SK-N-SH (cell line): ENCODE measurements at regions not wholly inside any gene's neighbourhood (a gene's known extent, or its start where the extent isn't known, plus 50 kb on each side); places are given as distances from the start of the nearest gene placed in this dataset.

Experiments
- CTCF ChIA-PET: fragments of 300-600, 350-600 bp; formaldehyde crosslinking; extraction: SDS; loops from one replicate; lab custom pipeline; 2021; lab: Yijun Ruan, JAX
- POLR2A ChIA-PET: fragments of 350-600 bp; sonication (Branson Sonifier 250); formaldehyde crosslinking; extraction: SDS; loops from one replicate; lab custom pipeline; 2020; ENCODE audit warnings: antibody characterized with exemption, inconsistent platforms; lab: Yijun Ruan, JAX
- DNase-seq: peaks from one replicate; pipeline ENCODE4 v3.0.0; 2012
- H2AFZ ChIP-seq: fragments of 200-600 bp; sonication (generic); 2 replicates; pipeline ENCODE4 v1.8.1; 2016; ENCODE audit warnings: antibody characterized with exemption, mild to moderate bottlenecking, low read depth
- H3F3A ChIP-seq: fragments of 200-600 bp; sonication (generic); replicated peaks from 2 replicates; pipeline ENCODE3; 2016; ENCODE audit warnings: antibody characterized with exemption, mild to moderate bottlenecking; ENCODE audit not compliant: insufficient read depth
- H3K27ac ChIP-seq, 2 experiments: fragments of 200-500 bp in 1 of 2; fragments of 200-600 bp in 1 of 2; sonication (Bioruptor generic) in 1 of 2; sonication (generic), shearing (Covaris generic) in 1 of 2; 2 replicates each; pipeline versions ENCODE4 v1.5.1 to v1.6.1; 2014 to 2016; ENCODE audit warnings: low read depth in 2 of 2, inconsistent platforms in 1 of 2, low read length in 1 of 2, mild to moderate bottlenecking in 1 of 2, mixed read lengths in 1 of 2
- H3K27me3 ChIP-seq: fragments of 200-600 bp; sonication (generic), shearing (Covaris generic); 2 replicates; pipeline ENCODE4 v1.6.1; 2016; ENCODE audit warnings: mixed run types; ENCODE audit not compliant: insufficient read depth
- H3K36me3 ChIP-seq, 2 experiments: fragments of 200-500 bp in 1 of 2; fragments of 200-600 bp in 1 of 2; sonication (Bioruptor generic) in 1 of 2; sonication (generic) in 1 of 2; replicated peaks in 1 of 2; 2 replicates each; pipeline versions ENCODE3 to v1.5.1; 2014 to 2016; ENCODE audit warnings: low read length in 1 of 2, mild to moderate bottlenecking in 1 of 2; ENCODE audit not compliant: insufficient read depth in 2 of 2, control insufficient read depth in 1 of 2
- H3K4me1 ChIP-seq, 2 experiments: fragments of 200-500 bp in 1 of 2; fragments of 200-600 bp in 1 of 2; sonication (Bioruptor generic) in 1 of 2; sonication (generic), shearing (Covaris generic) in 1 of 2; 2 replicates each; pipeline versions ENCODE4 v1.5.1 to v1.6.1; 2014 to 2016; ENCODE audit warnings: low read depth in 1 of 2, low read length in 1 of 2, mixed run types in 1 of 2; ENCODE audit not compliant: insufficient read depth in 2 of 2, control insufficient read depth in 1 of 2
- H3K4me2 ChIP-seq: fragments of 200-600 bp; sonication (generic), shearing (Covaris generic); 2 replicates; pipeline ENCODE4 v1.6.1; 2017; ENCODE audit warnings: mixed run types
- H3K4me3 ChIP-seq, 2 experiments: fragments of 200-500 bp in 1 of 2; fragments of 200-600 bp in 1 of 2; sonication (Bioruptor generic) in 1 of 2; sonication (generic), shearing (Covaris generic) in 1 of 2; 2 replicates each; pipeline versions ENCODE4 v1.5.1 to v1.8.1; 2014 to 2016; ENCODE audit warnings: low read depth in 2 of 2, inconsistent platforms in 1 of 2, low read length in 1 of 2, mild to moderate bottlenecking in 1 of 2, mixed read lengths in 1 of 2, moderate library complexity in 1 of 2
- H3K79me2 ChIP-seq: fragments of 200-600 bp; sonication (generic); 2 replicates; pipeline ENCODE4 v1.8.1; 2017; ENCODE audit warnings: mild to moderate bottlenecking; ENCODE audit not compliant: insufficient read depth
- H3K9ac ChIP-seq: fragments of 200-600 bp; sonication (generic); 2 replicates; pipeline ENCODE4 v1.6.1; 2017; ENCODE audit warnings: mixed run types
- H3K9me2 ChIP-seq: fragments of 200-600 bp; sonication (generic); 2 replicates; pipeline ENCODE4 v1.6.1; 2017; ENCODE audit warnings: mixed run types
- H3K9me3 ChIP-seq: fragments of 200-600 bp; sonication (generic); 2 replicates; pipeline ENCODE4 v1.6.1; 2017; ENCODE audit warnings: mixed run types, mild to moderate bottlenecking, moderate library complexity
- H4K20me1 ChIP-seq: fragments of 200-600 bp; sonication (generic); 2 replicates; pipeline ENCODE4 v1.6.1; 2017; ENCODE audit warnings: mild to moderate bottlenecking, mixed run types; ENCODE audit not compliant: insufficient read depth
- EP300 ChIP-seq, 2 experiments: IDR thresholded peaks; 2 replicates each; pipeline versions ENCODE4 v1.4.0 to v1.6.1; 2012; ENCODE audit warnings: borderline replicate concordance in 1 of 2, low read depth in 1 of 2, low read length in 1 of 2
- EZH2phosphoT487 ChIP-seq: fragments of 200-600 bp; sonication (generic); IDR thresholded peaks from 2 replicates; pipeline ENCODE4 v1.6.1; 2017; ENCODE audit warnings: low read depth, mixed run types, mild to moderate bottlenecking, antibody characterized with exemption, moderate library complexity, borderline replicate concordance
- FOSL2 ChIP-seq: IDR thresholded peaks from 2 replicates; pipeline ENCODE4 v1.4.0; 2012; ENCODE audit warnings: low read depth, mild to moderate bottlenecking, moderate library complexity, borderline replicate concordance
- FOXJ3 ChIP-seq: sonication (generic); formaldehyde crosslinking; IDR thresholded peaks from 2 replicates; pipeline ENCODE4 v1.5.1; 2020; ENCODE audit warnings: mild to moderate bottlenecking, missing genetic modification reagents
- FOXM1 ChIP-seq: IDR thresholded peaks from 2 replicates; pipeline ENCODE4 v1.4.0; 2012; ENCODE audit warnings: low read depth, mild to moderate bottlenecking
- GATA2 ChIP-seq: sonication (generic); formaldehyde crosslinking; IDR thresholded peaks from 2 replicates; pipeline ENCODE4 v1.5.0; 2020; ENCODE audit warnings: mild to moderate bottlenecking, missing genetic modification reagents
- JUND ChIP-seq: IDR thresholded peaks from 2 replicates; pipeline ENCODE4 v1.4.0; 2012
- MAX ChIP-seq: IDR thresholded peaks from 2 replicates; pipeline ENCODE4 v1.4.0; 2012; ENCODE audit warnings: low read depth
- NFIC ChIP-seq: IDR thresholded peaks from 2 replicates; pipeline ENCODE4 v1.4.0; 2012; ENCODE audit warnings: borderline replicate concordance
- NRF1 ChIP-seq: IDR thresholded peaks from 2 replicates; pipeline ENCODE4 v1.6.1; 2012; ENCODE audit warnings: low read depth, mild to moderate bottlenecking, low read length
- POLR2AphosphoS5 ChIP-seq: IDR thresholded peaks from 2 replicates; pipeline ENCODE4 v1.6.1; 2012; ENCODE audit warnings: low read depth, low read length
- RAD21 ChIP-seq: IDR thresholded peaks from 2 replicates; pipeline ENCODE4 v1.6.1; 2012; ENCODE audit warnings: mild to moderate bottlenecking, low read length
- RFX5 ChIP-seq: IDR thresholded peaks from 2 replicates; pipeline ENCODE4 v1.6.1; 2012; ENCODE audit warnings: mild to moderate bottlenecking, improper control_type of control experiment, low read length
- SIN3A ChIP-seq: IDR thresholded peaks from 2 replicates; pipeline ENCODE4 v1.6.1; 2012; ENCODE audit warnings: low read depth, mild to moderate bottlenecking, low read length, moderate library complexity, borderline replicate concordance
- SMC3 ChIP-seq: IDR thresholded peaks from 2 replicates; pipeline ENCODE4 v1.6.1; 2012; ENCODE audit warnings: low read depth, low read length, improper control_type of control experiment
- TAF1 ChIP-seq: IDR thresholded peaks from 2 replicates; pipeline ENCODE4 v1.6.1; 2012; ENCODE audit warnings: low read depth, mild to moderate bottlenecking, low read length, moderate library complexity, borderline replicate concordance
- TCF12 ChIP-seq: IDR thresholded peaks from 2 replicates; pipeline ENCODE4 v1.4.0; 2012
- USF2 ChIP-seq: fragments of 150-350 bp; IDR thresholded peaks from 2 replicates; pipeline ENCODE4 v1.6.1; 2017; ENCODE audit warnings: antibody characterized with exemption, low read length, low read depth, borderline replicate concordance
- YY1 ChIP-seq: IDR thresholded peaks from 2 replicates; pipeline ENCODE4 v1.4.0; 2012; ENCODE audit warnings: low read depth, mild to moderate bottlenecking
- WGBS: methylation state at CpG from one replicate; pipeline ENCODE4 v1.1.6; 2017; ENCODE audit warnings: low lambda C conversion rate; 5-methylcytosine and 5-hydroxymethylcytosine counted together

- TF ChIP-seq FOXJ3 (CRISPR knock-in tag), result no peak
- no peak for TF ChIP-seq EP300 (IDR thresholded peaks at IDR 0.05; ENCODE audit: borderline replicate concordance in 1 of 2, low read depth in 1 of 2, low read length in 1 of 2)
- TF ChIP-seq USF2, result no peak
- TF ChIP-seq POLR2AphosphoS5, result no peak
Measured at GRCh38 chr6:23388086-23388783, 737.8 kb upstream of the NRSN1 start (continued).

GRCh38 chr6:23389386-23389785 is 736.6 kb upstream of the NRSN1 start:
- WGBS, result 88% methylated on average over 3 of the region's 3 CpGs
- H3K36me3 ChIP-seq, result no peaks in the 10 kb centered on the region
- H3K4me3 ChIP-seq, result no peak overlapping the region
- H3K4me1 ChIP-seq, result peaks cover 0 to 3% of the 10 kb centered on the region in 2 experiments; a peak in 1 of 4 replicates
- H3K9me3 ChIP-seq, result no peaks in the 10 kb centered on the region
- ChIA-PET CTCF (interaction anchor here (0.9 kb wide), 1 partner anchor 165 kb away, joined by 3 read pairs; no protein-coding TSS in a partner anchor), POLR2A (no interaction called here)
- H3F3A ChIP-seq, result no peaks in the 10 kb centered on the region
- H3K27me3 ChIP-seq, result no peaks in the 10 kb centered on the region
- H2AFZ ChIP-seq, result no peak overlapping the region
- H4K20me1 ChIP-seq, result no peaks in the 10 kb centered on the region
- TF ChIP-seq TCF12, result no peak
- TF ChIP-seq SIN3A, result no peak
- TF ChIP-seq MAX, result no peak
- no peak for TF ChIP-seq SMC3
- no peak for TF ChIP-seq FOSL2
- no peak for TF ChIP-seq JUND
- no peak for TF ChIP-seq NRF1
- no peak for TF ChIP-seq GATA2 (CRISPR knock-in tag)
- TF ChIP-seq USF2, result no peak
- TF ChIP-seq YY1, result no peak
- no peak for TF ChIP-seq RAD21
- TF ChIP-seq EP300 (IDR thresholded peaks at IDR 0.05; ENCODE audit: borderline replicate concordance in 1 of 2, low read depth in 1 of 2, low read length in 1 of 2), result no peak
- no peak for TF ChIP-seq RFX5
- H3K4me2 ChIP-seq, result no peak overlapping the region
- no peak overlapping the region for H3K9ac ChIP-seq
- no peak overlapping the region for H3K27ac ChIP-seq
- H3K9me2 ChIP-seq, result no peaks in the 10 kb centered on the region
- H3K79me2 ChIP-seq, result no peaks in the 10 kb centered on the region
- no peak for DNase-seq

- DNase-seq, result no peak
- Histone ChIP-seq H3K27ac (no peak overlapping the region), H2AFZ (no peak overlapping the region), H3K9me3 (no peaks in the 10 kb centered on the region), H3K9me2 (no peaks in the 10 kb centered on the region), H3K9ac (no peak overlapping the region), H3K36me3 (no peaks in the 10 kb centered on the region), H3K4me1 (peaks cover 0 to 3% of the 10 kb centered on the region in 2 experiments; a peak in 1 of 4 replicates), H3K79me2 (no peaks in the 10 kb centered on the region), H4K20me1 (no peaks in the 10 kb centered on the region), H3K4me3 (no peak overlapping the region), H3K27me3 (no peaks in the 10 kb centered on the region), H3F3A (no peaks in the 10 kb centered on the region), H3K4me2 (no peak overlapping the region)
- ChIA-PET POLR2A (no interaction called here), CTCF (interaction anchor here (0.9 kb wide), 1 partner anchor 164 kb away, joined by 3 read pairs; no protein-coding TSS in a partner anchor)
- no peak for TF ChIP-seq SIN3A
- no peak for TF ChIP-seq EZH2phosphoT487
- TF ChIP-seq RAD21, result no peak
- TF ChIP-seq NFIC, result no peak
- no peak for TF ChIP-seq MAX
- no peak for TF ChIP-seq TAF1
- TF ChIP-seq GATA2 (CRISPR knock-in tag), result no peak
- TF ChIP-seq FOXM1, result no peak
- TF ChIP-seq YY1, result no peak
- no peak for TF ChIP-seq FOSL2
- WGBS, result 52% methylated on average over 2 of the region's 2 CpGs
Measured at GRCh38 chr6:23390221-23390620, 735.8 kb upstream of the NRSN1 start.
